ENCODE measurements at regions not wholly inside any gene's neighbourhood (a gene's known extent, or its start where the extent isn't known, plus 50 kb on each side); places are given as distances from the start of the nearest gene placed in this dataset.
"Not testable (repeated sequence)": the region's sequence is repeated elsewhere in the genome, so short reads cannot be mapped to it uniquely, and the experiment has no call there.

DNA sequence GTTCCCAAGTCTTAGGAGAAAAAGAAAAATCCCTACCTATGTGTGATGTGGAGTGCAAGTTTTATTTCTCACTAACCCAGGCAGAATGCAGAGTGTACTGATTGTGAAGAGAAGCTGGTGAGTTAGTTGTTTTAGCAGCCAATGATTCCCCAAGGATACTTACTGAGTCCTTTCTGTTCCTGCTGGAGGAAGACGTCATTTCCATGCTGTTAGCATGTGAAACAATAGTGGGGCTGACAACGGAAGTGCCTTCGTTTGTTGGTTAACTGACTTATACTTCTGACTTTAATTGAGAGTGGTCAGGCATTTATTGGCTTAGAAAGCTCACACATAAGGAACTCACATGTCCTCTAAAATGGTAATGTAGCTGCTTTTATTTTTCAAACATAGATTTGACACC lies 180.6 kb downstream of the MC4R start:
- Histone ChIP-seq H3K4me2 (peak overlapping the region in 3 of 11 experiments; percentile 2 to 27 (median 19); a peak in 4 of 22 replicates), H3K27me3 (no peaks in the 10 kb centered on the region), H3K4me1 (peaks cover 0 to 7% (median 0%) of the 10 kb centered on the region in 10 experiments; a peak in 3 of 20 replicates), H3K4me3 (no peak overlapping the region), H4K20me1 (no peaks in the 10 kb centered on the region), H3K9ac (no peak overlapping the region), H3K9me3 (replicated peaks in 1 of 11) (no peaks in the 10 kb centered on the region), H3K36me3 (no peaks in the 10 kb centered on the region), H3K27ac (no peak overlapping the region)
- TF ChIP-seq Cebpa-rat (IDR thresholded peaks at IDR 0.05), result no peak

DNA sequence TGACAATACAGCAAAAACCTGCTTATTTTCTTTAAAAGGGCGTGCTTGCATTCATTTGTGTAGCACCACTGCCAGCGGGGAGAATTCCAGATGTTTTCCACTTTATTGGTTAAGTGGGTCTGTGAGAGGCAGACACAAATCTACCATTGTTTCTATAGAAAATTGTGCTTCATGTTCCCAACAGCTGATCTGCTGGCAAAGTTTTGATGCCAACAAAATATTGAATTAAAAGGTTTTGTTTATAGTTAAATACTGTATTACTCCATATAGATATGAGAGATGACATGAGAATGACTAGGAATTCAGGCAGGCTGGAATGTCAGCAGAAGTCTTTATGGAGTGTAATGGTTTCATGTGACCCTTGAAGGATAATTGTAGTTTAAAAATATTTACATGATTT lies 182.7 kb downstream of the MC4R start:
- Histone ChIP-seq H3K27ac (no peak overlapping the region), H3K27me3 (no peaks in the 10 kb centered on the region), H3K4me3 (no peak overlapping the region), H4K20me1 (no peaks in the 10 kb centered on the region), H3K9me3 (replicated peaks in 1 of 11) (no peaks in the 10 kb centered on the region), H3K4me2 (no peak overlapping the region), H3K9ac (no peak overlapping the region), H3K36me3 (no peaks in the 10 kb centered on the region), H3K4me1 (peaks cover 0 to 7% (median 0%) of the 10 kb centered on the region in 10 experiments; a peak in 3 of 20 replicates)
- TF ChIP-seq Cebpa-rat (IDR thresholded peaks at IDR 0.05), result no peak

DNA sequence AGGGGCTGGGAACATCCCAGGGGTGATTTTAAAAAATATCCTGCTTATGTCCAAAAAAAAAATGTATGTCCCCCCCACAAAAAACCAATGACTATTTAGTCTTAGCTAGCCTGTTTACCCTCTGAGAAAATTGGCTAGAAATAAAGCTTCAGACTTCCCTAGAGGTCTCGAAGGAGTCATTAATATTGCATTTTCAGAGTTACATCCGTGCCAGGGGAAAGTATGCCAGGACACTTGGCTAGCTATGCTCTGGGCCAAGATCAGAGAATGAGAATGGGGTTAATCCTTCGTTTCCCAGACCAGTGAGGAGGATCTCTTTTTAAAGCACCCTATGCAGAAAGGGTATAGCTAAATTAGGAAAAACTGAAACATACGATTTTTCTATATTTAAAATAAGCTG lies 183.6 kb downstream of the MC4R start:
- TF ChIP-seq Cebpa-rat (IDR thresholded peaks at IDR 0.05), result no peak
- no peak overlapping the region for H3K4me2 ChIP-seq

DNA sequence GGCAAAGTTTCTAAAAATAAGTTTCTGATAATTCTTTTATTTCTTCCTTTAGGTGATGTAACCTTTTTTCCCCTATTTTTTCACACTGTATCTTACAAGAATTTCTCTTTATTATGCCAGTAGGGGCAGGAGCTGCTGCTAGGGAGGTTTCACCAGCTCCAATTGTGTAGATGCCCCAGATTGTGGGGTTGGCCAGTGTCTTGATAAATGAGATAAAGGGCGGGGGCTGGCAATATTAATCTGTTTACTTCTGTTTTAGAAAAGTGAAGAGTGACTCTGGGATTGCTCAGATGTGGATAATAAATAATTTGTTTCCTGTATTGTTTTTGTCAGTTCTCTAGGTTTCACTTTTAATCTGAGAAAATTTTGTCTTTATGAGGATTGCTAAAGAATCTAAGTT lies 190.4 kb downstream of the MC4R start:
- no peaks in the 10 kb centered on the region for H3K27me3 ChIP-seq
- no peaks in the 10 kb centered on the region for H4K20me1 ChIP-seq
- H3K4me3 ChIP-seq, result no peak overlapping the region
- no peak overlapping the region for H3K9ac ChIP-seq
- H3K4me1 ChIP-seq, result no peaks in the 10 kb centered on the region
- peaks cover 7 to 9% (median 8%) of the 10 kb centered on the region in 11 experiments; a peak in 18 of 22 replicates for H3K9me3 ChIP-seq (replicated peaks in 1 of 11)
- TF ChIP-seq Cebpa-rat (IDR thresholded peaks at IDR 0.05), result no peak
- no peak overlapping the region for H3K27ac ChIP-seq
- no peaks in the 10 kb centered on the region for H3K36me3 ChIP-seq
- no peak overlapping the region for H3K4me2 ChIP-seq

More for the DNA sequence above, 183.6 kb downstream of the MC4R start:
- Histone ChIP-seq H3K36me3 (no peaks in the 10 kb centered on the region), H3K4me3 (no peak overlapping the region), H3K9ac (no peak overlapping the region), H3K27me3 (no peaks in the 10 kb centered on the region), H3K9me3 (replicated peaks in 1 of 11) (no peaks in the 10 kb centered on the region), H3K4me1 (peaks cover 0 to 7% (median 0%) of the 10 kb centered on the region in 10 experiments; a peak in 3 of 20 replicates), H3K27ac (no peak overlapping the region), H4K20me1 (no peaks in the 10 kb centered on the region)

DNA sequence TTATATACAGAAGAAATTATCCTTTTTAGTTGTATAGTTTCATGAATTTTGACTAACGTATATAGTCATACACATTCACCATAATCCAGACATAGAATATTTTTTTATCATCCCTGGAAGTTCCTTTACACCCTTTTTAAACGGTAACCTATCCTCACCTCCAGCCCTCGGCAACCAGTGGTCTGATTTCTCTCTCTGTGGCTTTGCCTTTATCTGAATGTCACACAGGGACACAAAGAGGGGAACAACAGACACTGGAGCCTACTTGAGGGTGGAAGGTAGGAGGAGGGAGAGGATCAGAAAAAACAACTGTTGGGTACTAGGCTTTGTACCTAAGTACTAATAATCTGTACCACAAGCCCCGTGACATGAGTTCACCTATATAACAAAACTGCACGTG lies 191.9 kb downstream of the MC4R start:
- Histone ChIP-seq H3K4me3 (no peak overlapping the region), H3K27me3 (no peaks in the 10 kb centered on the region), H3K9me3 (replicated peaks in 1 of 11) (peaks cover 7 to 9% (median 8%) of the 10 kb centered on the region in 11 experiments; a peak in 18 of 22 replicates), H3K36me3 (no peaks in the 10 kb centered on the region), H3K4me1 (peaks cover 0 to 4% (median 0%) of the 10 kb centered on the region in 10 experiments; a peak in 3 of 20 replicates), H3K9ac (no peak overlapping the region), H4K20me1 (no peaks in the 10 kb centered on the region), H3K27ac (no peak overlapping the region), H3K4me2 (no peak overlapping the region)
- no peak for TF ChIP-seq Cebpa-rat (IDR thresholded peaks at IDR 0.05)

DNA sequence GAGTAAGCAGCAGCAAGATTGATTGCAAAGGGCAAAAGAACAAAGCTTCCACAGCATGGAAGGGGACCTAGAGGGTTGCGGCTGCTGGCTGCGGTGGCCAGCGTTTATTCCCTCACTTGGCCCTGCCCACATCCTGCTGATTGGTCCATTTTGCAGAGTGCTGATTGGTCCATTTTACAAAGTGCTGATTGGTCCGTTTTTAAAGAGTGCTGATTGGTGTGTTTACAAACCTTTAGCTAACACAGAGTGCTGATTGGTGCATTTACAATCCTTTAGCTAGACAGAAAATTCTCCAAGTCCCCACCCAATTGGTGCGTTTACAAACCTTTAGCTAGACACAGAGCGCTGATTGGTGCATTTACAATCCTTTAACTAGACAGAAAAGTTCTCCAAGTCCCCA lies 194.4 kb downstream of the MC4R start:
- not testable (repeated sequence) for H3K9me3 ChIP-seq (replicated peaks in 1 of 11); H3K9ac ChIP-seq; H4K20me1 ChIP-seq; H3K27ac ChIP-seq; H3K27me3 ChIP-seq; H3K4me3 ChIP-seq; H3K36me3 ChIP-seq; H3K4me2 ChIP-seq; H3K4me1 ChIP-seq

DNA sequence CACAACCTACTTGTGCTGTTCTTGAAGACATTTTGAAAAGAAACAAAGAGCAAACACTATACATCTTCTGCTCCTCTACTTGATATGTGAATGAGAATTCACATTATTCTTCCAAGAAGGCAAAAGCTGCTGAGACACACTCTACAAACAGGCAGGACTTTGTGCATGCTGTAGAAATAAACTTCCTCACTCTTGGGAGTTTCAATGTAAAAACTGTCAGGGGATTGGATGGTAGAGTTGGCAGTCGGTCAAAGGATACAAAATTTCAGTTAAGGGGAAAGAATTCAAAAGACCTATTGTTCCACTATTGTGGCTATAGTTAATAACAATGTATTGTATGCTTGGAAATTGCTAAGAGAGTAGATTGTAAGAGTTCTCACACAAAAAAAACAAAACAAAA lies 196.3 kb downstream of the MC4R start:
- Histone ChIP-seq H3K27me3 (no peaks in the 10 kb centered on the region), H3K9ac (no peak overlapping the region), H3K4me3 (no peak overlapping the region), H3K36me3 (no peaks in the 10 kb centered on the region), H3K27ac (no peak overlapping the region), H3K4me2 (no peak overlapping the region), H3K4me1 (peaks cover 0 to 4% (median 0%) of the 10 kb centered on the region in 10 experiments; a peak in 3 of 20 replicates), H3K9me3 (replicated peaks in 1 of 11) (peaks cover 7 to 9% (median 8%) of the 10 kb centered on the region in 11 experiments; a peak in 18 of 22 replicates), H4K20me1 (no peaks in the 10 kb centered on the region)
- TF ChIP-seq Cebpa-rat (IDR thresholded peaks at IDR 0.05), result no peak

DNA sequence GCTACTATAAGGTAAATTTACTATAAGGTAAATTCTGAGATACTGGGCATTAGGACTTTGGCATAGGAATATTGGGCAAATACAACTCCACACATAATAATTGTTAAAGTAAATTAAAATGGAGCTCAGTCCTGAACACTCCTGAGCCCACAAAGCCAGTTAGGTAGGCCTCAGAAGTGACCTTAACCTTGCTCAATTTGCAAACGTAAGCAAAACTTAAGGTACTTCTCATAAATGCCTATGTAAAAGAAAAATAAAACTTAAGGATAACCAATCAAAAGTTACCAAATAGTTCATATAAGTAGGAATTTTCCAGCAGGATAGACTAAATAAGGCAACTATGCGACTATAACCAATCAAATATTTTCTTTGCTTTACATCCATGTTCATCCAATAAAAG lies 197.7 kb downstream of the MC4R start:
- Histone ChIP-seq H3K4me1 (peaks cover 0 to 4% (median 0%) of the 10 kb centered on the region in 10 experiments; a peak in 3 of 20 replicates), H3K4me2 (no peak overlapping the region), H3K9me3 (replicated peaks in 1 of 11) (peaks cover 7 to 9% (median 8%) of the 10 kb centered on the region in 11 experiments; a peak in 18 of 22 replicates), H3K9ac (no peak overlapping the region), H3K27me3 (no peaks in the 10 kb centered on the region), H3K27ac (no peak overlapping the region), H3K36me3 (no peaks in the 10 kb centered on the region), H4K20me1 (no peaks in the 10 kb centered on the region), H3K4me3 (no peak overlapping the region)
- TF ChIP-seq Cebpa-rat (IDR thresholded peaks at IDR 0.05), result no peak

DNA sequence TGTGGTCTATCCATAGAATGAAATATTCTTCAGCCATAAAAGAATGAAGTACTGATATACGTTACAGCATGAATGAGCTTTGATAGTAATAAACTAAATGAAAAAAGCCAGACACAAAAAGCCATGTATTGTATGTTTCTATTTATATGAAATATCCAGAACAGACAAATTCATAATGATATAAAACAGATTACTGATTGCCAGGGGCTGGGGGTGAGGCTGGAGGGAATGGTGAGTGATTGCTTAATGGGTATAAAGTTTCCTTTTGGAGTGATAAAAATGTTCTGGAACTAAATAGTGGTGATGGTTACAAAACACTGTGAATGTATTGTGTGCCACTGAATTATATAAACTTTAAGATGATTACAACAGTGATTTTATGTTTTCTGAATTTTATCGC lies 200.5 kb downstream of the MC4R start:
- no peak overlapping the region for H3K27ac ChIP-seq
- no peak for TF ChIP-seq Cebpa-rat (IDR thresholded peaks at IDR 0.05)

DNA sequence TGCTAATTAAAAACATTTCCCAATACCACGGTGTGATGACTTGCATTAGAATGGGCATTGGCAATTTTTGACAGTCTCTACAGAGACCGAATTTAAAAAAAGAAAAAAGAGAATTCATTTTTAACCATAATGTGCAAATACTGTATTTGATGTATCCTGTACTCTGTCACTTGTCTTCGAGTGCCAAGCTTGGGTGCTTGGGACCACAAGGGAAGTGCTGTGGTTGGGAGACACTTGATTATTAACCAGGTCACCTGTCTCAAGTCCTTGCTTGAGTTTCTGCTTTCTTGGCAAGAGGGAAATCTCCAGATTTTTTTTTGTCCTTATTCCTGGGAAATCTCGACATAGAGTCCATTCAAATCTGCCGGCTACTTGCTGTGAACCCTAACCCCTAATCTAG lies 209.0 kb downstream of the MC4R start:
- H3K4me3 ChIP-seq, result no peak overlapping the region
- peaks cover 7 to 28% (median 19%) of the 10 kb centered on the region in 10 experiments; a peak in 17 of 20 replicates for H3K4me1 ChIP-seq
- peaks cover 0 to 21% (median 9%) of the 10 kb centered on the region in 11 experiments; a peak in 13 of 22 replicates for H3K9me3 ChIP-seq (replicated peaks in 1 of 11)
- H3K27ac ChIP-seq, result no peak overlapping the region
- TF ChIP-seq Cebpa-rat (IDR thresholded peaks at IDR 0.05), result no peak
- H3K4me2 ChIP-seq, result peak overlapping the region in 7 of 11 experiments; percentile 5 to 62 (median 52); a peak in 12 of 22 replicates
- H3K27me3 ChIP-seq, result no peaks in the 10 kb centered on the region
- no peaks in the 10 kb centered on the region for H4K20me1 ChIP-seq
- H3K9ac ChIP-seq, result no peak overlapping the region
- no peaks in the 10 kb centered on the region for H3K36me3 ChIP-seq

More for the DNA sequence above, 200.5 kb downstream of the MC4R start:
- H3K9me3 ChIP-seq (replicated peaks in 1 of 11), result no peaks in the 10 kb centered on the region
- no peak overlapping the region for H3K4me2 ChIP-seq
- no peak overlapping the region for H3K4me3 ChIP-seq
- no peaks in the 10 kb centered on the region for H4K20me1 ChIP-seq
- peaks cover 0 to 4% (median 0%) of the 10 kb centered on the region in 10 experiments; a peak in 3 of 20 replicates for H3K4me1 ChIP-seq
- no peaks in the 10 kb centered on the region for H3K36me3 ChIP-seq
- H3K9ac ChIP-seq, result no peak overlapping the region
- H3K27me3 ChIP-seq, result no peaks in the 10 kb centered on the region
